ENCODE measurements at regions not wholly inside any gene's neighbourhood (a gene's known extent, or its start where the extent isn't known, plus 50 kb on each side); places are given as distances from the start of the nearest gene placed in this dataset.

GRCh38 chr2:106653465-106653864 is 166.3 kb downstream of the CD8B2 start:
- CTCF ChIA-PET, result no interaction called here
- Mint-ChIP-seq H3K27ac (no peak overlapping the region), H3K4me3 (no peak overlapping the region), H3K9me3 (peaks cover 7% of the 10 kb centered on the region), H3K36me3 (ENCODE audit: low read depth) (no peaks in the 10 kb centered on the region), H3K4me1 (no peaks in the 10 kb centered on the region), H3K27me3 (peaks cover 10% of the 10 kb centered on the region)
- intact Hi-C loops (cut with micrococcal nuclease), result no loop called here
- ATAC-seq (ENCODE audit: low read depth), result no peak
- no peak for TF ChIP-seq CTCF (IDR thresholded peaks at IDR 0.05)
- POLR2A ChIA-PET, result no interaction called here
- DNase-seq, result no peak

- ChIA-PET CTCF (no interaction called here), POLR2A (no interaction called here)
- H3K4me3 Mint-ChIP-seq, result no peak overlapping the region
- H3K9me3 Mint-ChIP-seq, result peaks cover 16% of the 10 kb centered on the region
- H3K27me3 Mint-ChIP-seq, result peaks cover 3% of the 10 kb centered on the region
- TF ChIP-seq CTCF (IDR thresholded peaks at IDR 0.05), result no peak
- intact Hi-C loops (cut with micrococcal nuclease), result no loop called here
- H3K4me1 Mint-ChIP-seq, result no peaks in the 10 kb centered on the region
- no peak overlapping the region for H3K27ac Mint-ChIP-seq
- DNase-seq (no peak), ATAC-seq (ENCODE audit: low read depth) (no peak)
- no peaks in the 10 kb centered on the region for H3K36me3 Mint-ChIP-seq (ENCODE audit: low read depth)
These were observed 171.5 kb downstream of the CD8B2 start for GRCh38 chr2:106658616-106659015.

- ChIA-PET CTCF (no interaction called here), POLR2A (no interaction called here)
- no peak for DNase-seq
- no peaks in the 10 kb centered on the region for H3K27me3 Mint-ChIP-seq
- peak; percentile 72 for ATAC-seq (ENCODE audit: low read depth)
- H3K27ac Mint-ChIP-seq, result peak overlapping the region; percentile 59
- peak overlapping the region; percentile 11 for H3K4me3 Mint-ChIP-seq
- TF ChIP-seq CTCF (IDR thresholded peaks at IDR 0.05), result no peak
- H3K4me1 Mint-ChIP-seq, result peaks cover 14% of the 10 kb centered on the region
- intact Hi-C loops (cut with micrococcal nuclease), result no loop called here
- H3K9me3 Mint-ChIP-seq, result peaks cover 23% of the 10 kb centered on the region
- H3K36me3 Mint-ChIP-seq (ENCODE audit: low read depth), result no peaks in the 10 kb centered on the region
These were observed 177.5 kb downstream of the CD8B2 start for GRCh38 chr2:106664669-106665068.

GRCh38 chr2:106667478-106668070 is 180.4 kb downstream of the CD8B2 start:
- ChIA-PET POLR2A (no interaction called here), CTCF (no interaction called here)
- TF ChIP-seq CTCF (IDR thresholded peaks at IDR 0.05), result no peak
- DNase-seq (no peak), ATAC-seq (ENCODE audit: low read depth) (no peak)
- Mint-ChIP-seq H3K27me3 (no peaks in the 10 kb centered on the region), H3K4me3 (no peak overlapping the region), H3K4me1 (peaks cover 14% of the 10 kb centered on the region), H3K9me3 (peaks cover 30% of the 10 kb centered on the region), H3K36me3 (ENCODE audit: low read depth) (no peaks in the 10 kb centered on the region), H3K27ac (no peak overlapping the region)
- intact Hi-C loops (cut with micrococcal nuclease), result no loop called here

- no peaks in the 10 kb centered on the region for H3K27me3 Mint-ChIP-seq
- H3K4me3 Mint-ChIP-seq, result no peak overlapping the region
- no peak for ATAC-seq (ENCODE audit: low read depth)
- H3K27ac Mint-ChIP-seq, result no peak overlapping the region
- POLR2A ChIA-PET, result no interaction called here
- H3K36me3 Mint-ChIP-seq (ENCODE audit: low read depth), result no peaks in the 10 kb centered on the region
- TF ChIP-seq CTCF (IDR thresholded peaks at IDR 0.05), result no peak
- no peak for DNase-seq
- CTCF ChIA-PET, result no interaction called here
- intact Hi-C loops (cut with micrococcal nuclease), result no loop called here
- H3K9me3 Mint-ChIP-seq, result peaks cover 8% of the 10 kb centered on the region
- H3K4me1 Mint-ChIP-seq, result no peaks in the 10 kb centered on the region
These were observed 198.2 kb downstream of the CD8B2 start for GRCh38 chr2:106685180-106685897.

All from activated B cell treated with CpG ODN at 0.5 μM for 24 hours (primary cell).